BJ (cell line): ENCODE measurements at regions not wholly inside any gene's neighbourhood (a gene's known extent, or its start where the extent isn't known, plus 50 kb on each side); places are given as distances from the start of the nearest gene placed in this dataset.

Experiments used
- CTCF ChIA-PET: fragments of 350-600 bp; formaldehyde crosslinking; extraction: SDS; loops from one replicate; lab custom pipeline; 2021; ENCODE audit warnings: antibody characterized with exemption, inconsistent platforms; lab: Yijun Ruan, JAX
- POLR2A ChIA-PET: fragments of 300-600 bp; sonication (Branson Sonifier 250); formaldehyde crosslinking; extraction: SDS; loops from one replicate; lab custom pipeline; 2021; ENCODE audit warnings: antibody characterized with exemption; lab: Charles Lee
- DNase-seq: peaks from one replicate; pipeline ENCODE4 v3.0.0-alpha.2; 2011; ENCODE audit warnings: low read depth
- H3K27me3 ChIP-seq: 2 replicates; pipeline ENCODE4 v1.6.0; 2011; ENCODE audit warnings: low read length; ENCODE audit not compliant: control insufficient read depth, insufficient read depth
- H3K36me3 ChIP-seq: 2 replicates; pipeline ENCODE4 v1.5.1; 2011; ENCODE audit warnings: low read length; ENCODE audit not compliant: control insufficient read depth, insufficient read depth
- H3K4me3 ChIP-seq: 2 replicates; pipeline ENCODE4 v1.5.1; 2011; ENCODE audit warnings: low read depth, mild to moderate bottlenecking, control low read depth, low read length
- TF ChIP-seq, protein P1 (sequence below): IDR thresholded peaks from 2 replicates; pipeline ENCODE4 v1.5.1; 2011; ENCODE audit warnings: low read depth, mild to moderate bottlenecking, control low read depth, inconsistent platforms, low read length, moderate library complexity; ENCODE audit not compliant: insufficient read depth

DNA sequence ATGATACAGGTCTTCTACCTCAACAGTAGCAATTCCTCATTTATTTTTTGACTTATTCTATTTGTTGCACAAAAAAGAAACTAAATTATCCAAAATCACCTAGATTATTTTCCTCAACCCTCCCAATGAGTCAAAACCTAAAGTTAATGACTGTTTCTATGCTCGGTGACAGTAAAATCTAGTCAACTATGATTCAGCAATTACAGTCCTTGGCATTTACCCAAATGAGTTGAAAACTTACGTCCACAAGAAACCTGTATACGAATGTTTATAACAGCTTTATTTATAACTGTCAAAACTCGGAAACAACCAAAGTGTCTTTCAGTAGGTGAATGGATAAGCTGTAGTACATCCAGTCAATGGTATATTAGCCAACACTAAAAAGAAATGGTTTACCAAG, 439.3 kb downstream of the CBLN2 start:
- POLR2A ChIA-PET, result no interaction called here
- no peak overlapping the region for H3K4me3 ChIP-seq
- CTCF ChIA-PET, result no interaction called here
- TF ChIP-seq, protein P1, sequence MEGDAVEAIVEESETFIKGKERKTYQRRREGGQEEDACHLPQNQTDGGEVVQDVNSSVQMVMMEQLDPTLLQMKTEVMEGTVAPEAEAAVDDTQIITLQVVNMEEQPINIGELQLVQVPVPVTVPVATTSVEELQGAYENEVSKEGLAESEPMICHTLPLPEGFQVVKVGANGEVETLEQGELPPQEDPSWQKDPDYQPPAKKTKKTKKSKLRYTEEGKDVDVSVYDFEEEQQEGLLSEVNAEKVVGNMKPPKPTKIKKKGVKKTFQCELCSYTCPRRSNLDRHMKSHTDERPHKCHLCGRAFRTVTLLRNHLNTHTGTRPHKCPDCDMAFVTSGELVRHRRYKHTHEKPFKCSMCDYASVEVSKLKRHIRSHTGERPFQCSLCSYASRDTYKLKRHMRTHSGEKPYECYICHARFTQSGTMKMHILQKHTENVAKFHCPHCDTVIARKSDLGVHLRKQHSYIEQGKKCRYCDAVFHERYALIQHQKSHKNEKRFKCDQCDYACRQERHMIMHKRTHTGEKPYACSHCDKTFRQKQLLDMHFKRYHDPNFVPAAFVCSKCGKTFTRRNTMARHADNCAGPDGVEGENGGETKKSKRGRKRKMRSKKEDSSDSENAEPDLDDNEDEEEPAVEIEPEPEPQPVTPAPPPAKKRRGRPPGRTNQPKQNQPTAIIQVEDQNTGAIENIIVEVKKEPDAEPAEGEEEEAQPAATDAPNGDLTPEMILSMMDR, result no peak
- DNase-seq, result no peak
- H3K27me3 ChIP-seq, result no peaks in the 10 kb centered on the region
- H3K36me3 ChIP-seq, result no peaks in the 10 kb centered on the region

DNA sequence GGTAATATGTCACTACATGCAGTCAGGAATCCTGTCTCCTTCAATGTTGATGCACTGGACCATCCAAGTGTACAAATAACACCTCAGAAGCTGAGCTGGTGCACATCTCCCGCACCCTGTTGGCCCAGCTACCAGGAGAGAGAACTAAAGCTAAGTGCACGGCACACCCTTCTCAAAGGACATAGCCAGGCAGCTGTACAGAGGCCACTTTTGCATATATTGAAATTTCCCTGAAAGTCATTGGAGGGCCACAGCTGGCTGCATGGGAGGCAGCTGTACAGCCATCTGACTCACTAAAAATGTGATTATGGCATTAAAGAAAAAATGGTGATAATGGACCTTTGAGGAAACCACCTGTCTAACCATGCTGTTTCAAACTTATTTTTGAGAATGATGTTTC, 441.7 kb downstream of the CBLN2 start:
- TF ChIP-seq, protein P1, result no peak
- ChIA-PET POLR2A (no interaction called here), CTCF (interaction anchor here (1.0 kb wide), 1 partner anchor 28 kb away, joined by 3 read pairs; no protein-coding TSS in a partner anchor)
- DNase-seq, result no peak
- H3K36me3 ChIP-seq, result no peaks in the 10 kb centered on the region
- no peak overlapping the region for H3K4me3 ChIP-seq
- H3K27me3 ChIP-seq, result no peaks in the 10 kb centered on the region

DNA sequence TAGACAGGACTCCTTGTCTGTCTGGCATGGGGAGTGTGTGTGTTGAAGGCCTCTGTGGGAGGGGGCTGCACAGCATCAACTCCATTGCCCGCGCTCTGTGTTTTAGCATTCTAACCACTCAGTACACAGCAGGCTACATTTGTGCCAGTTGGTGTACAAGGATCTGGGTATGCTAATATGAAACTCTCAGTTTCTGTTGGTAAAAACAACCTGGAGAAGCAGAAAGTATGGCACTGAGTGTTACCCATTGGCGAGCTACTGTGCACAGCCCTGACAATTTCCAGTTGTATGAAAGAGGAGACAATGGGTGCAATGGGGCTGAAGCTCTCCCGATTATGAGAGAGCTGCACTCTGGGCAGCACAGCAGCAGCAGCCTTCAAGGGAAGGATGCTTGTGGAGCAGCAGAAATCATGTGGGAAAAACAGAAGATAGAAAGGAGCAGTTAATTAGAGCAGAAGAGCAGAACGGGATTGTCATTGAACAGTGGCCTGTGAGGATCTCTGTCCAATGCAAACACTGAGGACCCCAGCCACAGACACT, 443.6 kb downstream of the CBLN2 start:
- no peak for DNase-seq
- CTCF ChIA-PET, result no interaction called here
- TF ChIP-seq, protein P1, result no peak
- Histone ChIP-seq H3K27me3 (no peaks in the 10 kb centered on the region), H3K36me3 (no peaks in the 10 kb centered on the region), H3K4me3 (no peak overlapping the region)
- POLR2A ChIA-PET, result no interaction called here

DNA sequence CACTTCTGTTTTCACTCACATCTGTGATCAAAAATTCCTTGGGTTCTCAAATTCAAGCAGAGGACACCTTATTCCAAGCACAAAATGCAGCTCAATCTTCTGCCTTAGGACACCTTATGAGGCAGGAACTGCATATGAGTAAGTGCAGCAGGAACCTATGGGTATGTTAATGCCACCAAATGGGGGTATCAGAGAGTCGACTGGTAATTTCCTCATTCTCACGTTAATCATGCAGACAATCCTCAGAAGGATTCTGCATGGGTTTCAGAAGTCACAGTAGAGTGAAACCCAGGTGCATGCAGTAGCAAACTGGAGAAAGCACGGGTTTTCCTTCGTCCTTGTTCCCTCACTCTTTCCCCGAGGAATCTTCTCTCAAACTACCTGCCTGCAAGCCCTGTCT, 452.8 kb downstream of the CBLN2 start:
- DNase-seq, result no peak
- TF ChIP-seq, protein P1, result no peak
- Histone ChIP-seq H3K4me3 (no peak overlapping the region), H3K36me3 (no peaks in the 10 kb centered on the region), H3K27me3 (no peaks in the 10 kb centered on the region)
- ChIA-PET POLR2A (no interaction called here), CTCF (no interaction called here)

DNA sequence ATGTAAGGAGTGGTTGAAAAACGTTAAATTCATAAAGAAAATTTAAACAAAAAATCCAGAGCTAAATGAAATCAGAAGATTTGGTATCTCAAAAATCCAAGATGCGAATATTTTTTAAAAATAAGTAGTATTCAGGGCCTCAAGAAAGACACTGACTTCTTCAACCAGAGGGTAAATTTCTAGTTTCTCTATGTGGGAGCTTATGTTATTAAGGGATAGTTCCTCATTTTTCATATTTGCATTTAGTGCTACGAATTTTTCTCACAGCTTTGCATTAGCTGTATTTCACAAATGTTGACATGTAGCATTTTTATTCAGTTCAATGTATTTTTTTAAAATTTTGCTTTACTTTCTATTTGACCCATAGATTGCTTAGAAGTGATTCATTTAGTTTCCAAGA, 454.7 kb downstream of the CBLN2 start:
- Histone ChIP-seq H3K36me3 (no peaks in the 10 kb centered on the region), H3K27me3 (no peaks in the 10 kb centered on the region), H3K4me3 (no peak overlapping the region)
- ChIA-PET POLR2A (no interaction called here), CTCF (no interaction called here)
- TF ChIP-seq, protein P1, result no peak
- DNase-seq, result no peak
